NCI-H446 (cell line): ENCODE measurements at regions not wholly inside any gene's neighbourhood (a gene's known extent, or its start where the extent isn't known, plus 50 kb on each side); places are given as distances from the start of the nearest gene placed in this dataset.
A peak's percentile ranks its signal among the peaks of the same experiment; 100 is the strongest.
"Not testable (repeated sequence)": the region's sequence is repeated elsewhere in the genome, so short reads cannot be mapped to it uniquely, and the experiment has no call there.

Source experiments
- DNase-seq, 2 experiments: peaks; one replicate each; lab custom pipeline; 2025; lab: John Stamatoyannopoulos, UW

- no peak for DNase-seq
Measured at GRCh38 chr7:96561892-96562291, 147.8 kb downstream of the SEM1 start.

DNA sequence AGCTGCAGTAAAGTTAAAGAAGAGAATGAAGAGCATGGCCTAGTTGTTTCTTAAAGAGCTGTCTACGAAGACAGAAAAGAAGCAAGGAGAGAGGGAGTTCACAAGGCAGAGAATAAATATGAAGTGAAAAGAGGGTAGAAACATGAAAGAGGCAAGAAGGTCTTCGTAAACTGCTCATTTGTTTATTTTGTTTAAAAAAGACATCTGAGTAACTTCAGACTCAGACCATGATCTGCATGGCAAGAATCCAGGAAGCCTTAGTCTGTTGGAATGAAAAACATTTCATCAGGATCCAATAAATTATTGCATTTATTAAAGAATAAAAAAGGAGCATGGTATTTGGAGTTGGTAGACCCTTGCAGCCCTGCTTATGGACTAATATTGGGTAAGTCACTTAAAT lies 151.1 kb downstream of the SEM1 start:
- no peak for DNase-seq

GRCh38 chr7:96558093-96558492 lies 151.6 kb downstream of the SEM1 start:
- no peak for DNase-seq

GRCh38 chr7:96557598-96557997 lies 152.0 kb downstream of the SEM1 start:
- DNase-seq: not testable (repeated sequence)

GRCh38 chr7:96548664-96549063 lies 161.0 kb downstream of the SEM1 start:
- DNase-seq: no peak

DNA sequence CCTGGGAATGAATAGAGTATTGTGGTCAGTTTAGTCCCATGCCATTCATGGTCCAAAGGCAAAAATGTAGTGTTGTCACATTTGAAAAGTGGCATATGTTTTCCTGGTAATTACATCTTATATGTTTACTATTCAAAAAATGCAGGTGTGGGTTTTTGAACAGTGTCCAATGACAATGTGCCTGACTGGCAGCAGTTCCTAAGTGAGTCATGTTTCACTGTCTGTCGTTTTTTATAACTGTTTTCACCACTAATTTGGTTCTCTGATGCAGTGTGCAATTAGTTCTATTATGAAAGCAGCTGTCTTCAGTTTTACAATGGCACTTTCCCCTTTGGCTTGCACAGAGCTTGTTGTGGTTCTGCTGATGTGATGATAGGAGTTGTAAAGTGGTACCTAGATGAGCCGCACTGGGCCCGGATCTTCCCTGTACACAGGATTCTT lies 162.3 kb downstream of the SEM1 start:
- DNase-seq: peak; percentile 1 to 36

GRCh38 chr7:96546426-96546825 lies 163.2 kb downstream of the SEM1 start:
- DNase-seq: no peak

DNA sequence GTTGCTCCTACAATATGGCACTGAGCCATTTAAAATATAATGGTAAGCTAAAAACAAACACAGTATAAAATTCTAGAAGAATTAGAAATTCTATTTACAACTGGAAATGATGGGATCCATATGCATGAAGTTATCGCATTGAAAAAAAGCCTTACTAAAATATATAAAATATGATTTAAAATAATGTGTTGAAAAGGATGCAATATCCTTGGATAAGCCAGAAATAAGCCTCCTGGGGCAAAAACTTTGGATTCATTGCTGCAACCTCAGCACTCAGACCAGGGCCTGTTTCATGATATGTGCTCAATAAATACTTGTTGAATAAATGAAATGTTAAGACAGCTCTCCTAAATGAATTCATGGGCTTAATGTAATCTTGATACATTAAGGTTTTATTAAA lies 170.2 kb downstream of the SEM1 start:
- no peak for DNase-seq

- DNase-seq: no peak
Measured at GRCh38 chr7:96538632-96539031, 171.0 kb downstream of the SEM1 start.

- DNase-seq: no peak
Measured at GRCh38 chr7:96534221-96534620, 175.4 kb downstream of the SEM1 start.

- no peak for DNase-seq
Measured at GRCh38 chr7:96532428-96532935, 177.2 kb downstream of the SEM1 start.

DNA sequence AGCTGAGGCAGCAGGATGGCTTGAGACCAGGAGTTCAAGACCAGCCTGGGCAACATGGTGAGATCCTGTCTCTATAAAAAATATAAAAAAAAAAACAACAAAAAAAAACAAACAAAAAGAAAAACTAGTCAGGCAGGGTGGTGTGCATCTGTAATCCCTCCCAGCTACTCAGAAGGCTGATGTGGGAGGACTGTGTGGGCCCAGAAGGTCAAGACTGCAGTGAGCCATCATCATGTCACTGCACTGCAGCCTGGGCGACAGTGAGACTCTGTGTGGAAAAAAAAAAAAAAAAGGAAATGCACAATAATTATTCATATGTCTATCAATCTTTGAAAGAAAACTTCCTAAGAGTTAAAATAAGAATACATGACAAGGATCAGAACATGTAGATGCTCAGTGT lies 178.3 kb downstream of the SEM1 start:
- no peak for DNase-seq

DNA sequence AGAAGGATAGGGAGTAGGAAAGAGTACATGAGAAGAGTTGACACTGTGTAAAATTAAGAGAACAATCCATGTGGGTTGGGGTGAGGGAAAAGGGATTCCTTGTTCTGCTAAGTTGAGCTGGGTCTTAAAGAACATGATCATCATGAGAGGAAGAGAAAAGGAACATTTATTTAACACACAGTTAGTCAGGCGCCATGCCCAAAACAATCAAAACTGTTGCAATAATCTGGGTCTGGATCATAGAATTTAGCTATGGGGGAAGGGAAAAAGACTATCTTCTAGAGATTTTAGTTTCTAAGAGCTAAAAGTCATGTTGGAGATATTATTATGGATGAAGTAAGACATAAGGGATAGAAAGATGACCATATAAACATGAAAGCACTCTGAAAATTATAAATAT lies 178.9 kb downstream of the SEM1 start:
- DNase-seq: no peak

- no peak for DNase-seq
Measured at GRCh38 chr7:96527133-96527827, 182.4 kb downstream of the SEM1 start.

DNA sequence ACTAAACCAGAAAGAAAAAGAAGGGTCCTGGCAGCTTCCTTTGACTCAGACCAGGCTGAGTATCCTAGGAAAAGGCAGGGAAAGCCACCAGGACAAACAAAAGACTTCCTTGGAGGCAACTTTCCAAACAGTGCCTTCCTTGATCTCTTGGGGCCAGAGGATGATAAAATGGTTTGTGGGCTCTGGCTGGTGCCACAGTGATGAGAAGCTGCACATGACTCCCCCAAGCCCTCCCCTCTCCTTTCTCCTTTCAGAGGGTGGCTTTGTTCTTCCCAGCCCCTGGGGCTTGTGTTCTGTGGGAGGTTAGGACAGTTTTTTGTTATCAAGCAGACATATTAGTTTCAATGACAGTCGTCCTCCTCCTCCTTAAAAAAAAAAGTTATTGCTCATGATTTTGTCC lies 183.2 kb downstream of the SEM1 start:
- no peak for DNase-seq

DNA sequence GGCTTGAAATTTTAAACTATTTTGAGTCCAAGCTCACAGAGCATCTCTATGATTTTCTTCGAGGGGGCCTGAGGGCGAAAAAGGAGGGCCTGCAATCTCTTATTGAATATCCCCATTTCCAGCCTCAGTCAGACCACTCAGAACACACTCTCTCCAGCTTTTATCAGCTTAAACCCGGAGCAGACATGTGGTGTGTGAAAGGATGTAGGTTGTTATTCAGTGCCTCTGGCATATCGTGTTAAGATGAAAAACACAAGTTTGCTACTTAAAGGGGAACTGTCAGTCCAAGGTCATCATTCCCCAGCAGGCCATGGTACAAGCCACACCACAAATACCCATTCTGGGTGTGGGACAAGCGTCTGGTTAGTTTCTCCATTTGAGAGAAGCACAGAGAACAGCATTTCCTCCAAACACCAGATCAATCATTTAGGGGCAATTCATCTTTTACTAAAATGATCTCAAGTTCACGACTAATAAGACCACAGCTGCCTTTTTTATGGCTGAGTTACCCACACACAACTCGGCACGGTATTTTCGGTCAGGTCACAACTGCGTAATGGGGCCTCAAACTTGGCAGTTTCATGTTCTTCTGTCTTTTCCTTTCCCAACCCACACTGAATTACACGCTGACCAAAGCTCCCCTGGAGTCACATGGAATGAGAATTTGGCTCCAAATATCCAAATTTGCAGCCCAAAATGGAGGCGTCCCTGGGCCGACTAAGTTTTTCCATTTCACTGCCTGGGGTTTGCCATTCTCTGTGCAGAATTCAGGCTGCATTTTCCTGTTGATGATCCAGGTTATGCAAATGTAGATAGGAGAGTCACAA lies 188.4 kb downstream of the SEM1 start:
- no peak for DNase-seq

- DNase-seq: peak in 1 of 2 experiments; percentile 58
Measured at GRCh38 chr7:96508371-96508770, 186.5 kb upstream of the SLC25A13 start.

DNA sequence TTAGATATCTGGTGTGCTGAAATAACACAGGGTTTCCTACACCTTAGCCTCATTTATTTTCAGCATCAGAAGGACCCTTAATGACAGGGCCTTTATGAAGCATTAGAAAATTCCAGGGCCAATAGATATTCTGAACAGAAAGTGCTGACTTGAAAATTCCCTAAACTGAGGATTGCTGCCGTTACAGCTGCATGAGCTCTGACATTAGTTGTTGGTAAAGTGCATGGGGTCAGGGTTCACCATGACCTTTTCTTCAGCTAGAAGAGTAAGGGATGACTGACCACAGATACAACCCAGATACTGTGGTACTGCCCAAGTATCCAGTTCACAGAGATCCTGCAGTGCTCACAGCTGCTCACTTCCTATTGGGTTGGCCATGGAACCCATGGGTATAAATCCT lies 181.7 kb upstream of the SLC25A13 start:
- no peak for DNase-seq

DNA sequence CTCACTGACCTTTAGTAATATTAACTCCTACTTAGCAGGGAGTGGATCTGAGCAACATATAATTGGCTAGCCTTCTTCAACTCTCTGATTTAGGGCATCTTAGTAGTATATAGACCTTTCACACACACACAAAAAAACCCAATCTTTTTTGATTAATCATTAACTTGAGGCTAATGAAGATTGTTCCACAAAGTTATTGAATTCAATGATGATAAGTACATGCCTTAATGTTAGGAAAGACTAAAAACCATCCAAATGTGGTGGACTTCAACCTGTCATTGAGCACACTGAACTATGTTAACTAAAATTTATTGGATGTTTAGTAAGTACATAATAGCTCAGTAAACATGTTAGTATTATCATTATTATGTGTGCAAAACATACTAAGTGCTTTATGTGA lies 179.4 kb upstream of the SLC25A13 start:
- no peak for DNase-seq

GRCh38 chr7:96499532-96499931 lies 177.6 kb upstream of the SLC25A13 start:
- no peak for DNase-seq

GRCh38 chr7:96497567-96497966 lies 175.7 kb upstream of the SLC25A13 start:
- no peak for DNase-seq

DNA sequence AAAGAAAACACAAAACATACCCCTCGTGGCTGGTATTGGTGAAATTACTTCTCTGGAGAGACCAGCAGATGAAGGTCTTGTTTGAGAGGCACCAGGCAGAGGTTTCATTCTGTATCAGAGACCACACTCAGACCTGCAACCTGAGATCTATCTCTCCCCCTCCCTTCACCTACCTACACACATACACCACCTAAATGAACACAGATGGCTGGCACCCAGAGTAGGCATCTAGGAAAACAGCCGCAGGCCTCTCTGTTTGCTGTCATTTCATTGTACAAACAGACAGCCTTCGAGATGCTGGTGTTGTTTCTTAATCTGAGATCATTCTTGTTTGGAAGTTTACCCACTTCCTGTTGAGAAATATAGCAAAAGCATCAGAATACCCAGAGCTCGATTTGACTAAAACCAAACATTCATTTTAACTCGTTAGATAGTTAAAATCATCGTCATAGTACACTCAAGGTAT lies 173.9 kb upstream of the SLC25A13 start:
- no peak for DNase-seq

- no peak for DNase-seq
Measured at GRCh38 chr7:96486681-96487080, 164.8 kb upstream of the SLC25A13 start.
